ENCODE measurements at regions not wholly inside any gene's neighbourhood (a gene's known extent, or its start where the extent isn't known, plus 50 kb on each side); places are given as distances from the start of the nearest gene placed in this dataset.

GRCh38 chr13:63873936-63874335 is 2458.3 kb upstream of the PCDH20 start:
- TF ChIP-seq Cebpa-rat (IDR thresholded peaks at IDR 0.05), result no peak
- Histone ChIP-seq H3K27me3 (no peaks in the 10 kb centered on the region), H3K9ac (no peak overlapping the region), H3K9me3 (replicated peaks in 1 of 11) (no peaks in the 10 kb centered on the region), H3K36me3 (no peaks in the 10 kb centered on the region), H3K27ac (no peak overlapping the region), H3K4me1 (no peaks in the 10 kb centered on the region), H3K4me3 (no peak overlapping the region), H3K4me2 (no peak overlapping the region), H4K20me1 (no peaks in the 10 kb centered on the region)

DNA sequence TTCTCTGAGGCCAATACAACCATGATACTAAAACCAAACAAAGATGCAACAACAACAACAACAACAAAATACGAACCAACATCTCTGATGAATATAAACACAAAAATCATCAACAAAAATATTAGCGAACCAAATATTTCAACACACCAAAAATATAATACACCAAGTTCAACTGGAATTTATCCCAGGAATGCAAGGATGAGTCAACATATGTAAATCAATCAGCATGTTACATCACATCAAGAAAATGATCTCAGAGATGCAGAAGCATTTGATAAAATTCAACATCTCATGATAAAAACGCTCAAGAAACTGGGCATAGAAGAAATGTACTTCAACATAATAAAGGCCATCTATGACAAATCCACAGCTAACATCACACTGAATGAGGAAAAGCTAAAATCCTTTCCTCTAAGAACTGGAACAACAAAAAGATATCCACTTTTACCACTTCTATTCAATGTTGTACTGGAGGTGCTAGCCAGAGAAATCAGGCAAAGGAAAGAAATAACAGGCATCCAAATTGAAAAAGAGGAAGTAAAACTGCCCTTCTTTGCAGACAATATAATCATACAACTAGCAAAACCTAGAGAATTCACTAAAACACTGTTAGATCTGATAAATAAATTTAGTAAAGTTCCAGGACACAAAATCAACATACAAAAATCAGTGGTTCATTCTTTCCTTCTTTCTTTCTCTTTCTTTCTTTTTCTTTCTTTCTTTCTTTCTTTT is 2448.7 kb upstream of the PCDH20 start:
- H3K36me3 ChIP-seq, result no peaks in the 10 kb centered on the region
- H3K4me3 ChIP-seq, result no peak overlapping the region
- no peak overlapping the region for H3K4me2 ChIP-seq
- H3K27ac ChIP-seq, result no peak overlapping the region
- H4K20me1 ChIP-seq, result no peaks in the 10 kb centered on the region
- no peaks in the 10 kb centered on the region for H3K9me3 ChIP-seq (replicated peaks in 1 of 11)
- H3K9ac ChIP-seq, result no peak overlapping the region
- no peaks in the 10 kb centered on the region for H3K27me3 ChIP-seq
- TF ChIP-seq Cebpa-rat (IDR thresholded peaks at IDR 0.05), result no peak
- H3K4me1 ChIP-seq, result no peaks in the 10 kb centered on the region

DNA sequence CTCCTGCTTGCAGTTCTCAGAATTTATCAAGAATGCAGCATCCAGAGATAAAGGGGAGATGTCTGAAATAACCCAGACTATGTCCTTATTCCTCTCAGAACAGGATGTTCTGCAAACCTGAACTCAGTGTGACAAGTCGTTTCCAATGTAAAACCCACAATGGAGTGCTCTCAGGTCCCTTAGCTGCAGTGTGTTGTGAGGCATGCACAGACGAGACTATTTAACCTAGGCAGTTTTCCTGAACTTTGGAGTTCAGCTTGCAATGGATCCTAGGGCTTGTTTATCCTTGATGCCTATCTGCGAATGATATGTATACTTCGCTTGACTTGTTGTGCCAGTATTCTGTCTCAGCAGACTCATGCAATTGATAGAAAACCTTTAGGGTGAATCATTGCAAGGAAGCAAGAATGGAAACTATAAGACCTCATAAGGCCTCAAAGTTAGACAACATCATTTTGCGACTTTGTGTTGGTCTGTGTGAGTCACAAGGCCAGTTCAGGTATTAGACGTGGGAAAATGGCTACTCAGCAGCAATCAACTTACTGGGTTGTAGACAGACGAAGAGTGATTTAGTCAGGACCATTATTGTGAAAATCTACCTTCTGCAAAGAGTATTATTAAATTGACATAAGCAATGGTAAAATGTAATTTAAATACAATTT is 2439.9 kb upstream of the PCDH20 start:
- Histone ChIP-seq H3K9ac (no peak overlapping the region), H3K4me1 (no peaks in the 10 kb centered on the region), H3K36me3 (no peaks in the 10 kb centered on the region), H3K27me3 (no peaks in the 10 kb centered on the region), H3K9me3 (replicated peaks in 1 of 11) (no peaks in the 10 kb centered on the region), H3K4me3 (no peak overlapping the region), H3K27ac (no peak overlapping the region), H3K4me2 (no peak overlapping the region), H4K20me1 (no peaks in the 10 kb centered on the region)
- TF ChIP-seq Cebpa-rat (IDR thresholded peaks at IDR 0.05), result no peak

GRCh38 chr13:63853816-63854215 is 2438.2 kb upstream of the PCDH20 start:
- TF ChIP-seq Cebpa-rat (IDR thresholded peaks at IDR 0.05), result no peak
- H3K9ac ChIP-seq, result no peak overlapping the region
- H4K20me1 ChIP-seq, result no peaks in the 10 kb centered on the region
- H3K36me3 ChIP-seq, result no peaks in the 10 kb centered on the region
- H3K4me1 ChIP-seq, result no peaks in the 10 kb centered on the region
- no peaks in the 10 kb centered on the region for H3K27me3 ChIP-seq
- H3K4me2 ChIP-seq, result no peak overlapping the region
- H3K9me3 ChIP-seq (replicated peaks in 1 of 11), result no peaks in the 10 kb centered on the region
- H3K27ac ChIP-seq, result no peak overlapping the region
- no peak overlapping the region for H3K4me3 ChIP-seq

GRCh38 chr13:63851526-63851925 is 2435.9 kb upstream of the PCDH20 start:
- Histone ChIP-seq H3K9me3 (replicated peaks in 1 of 11) (no peaks in the 10 kb centered on the region), H4K20me1 (no peaks in the 10 kb centered on the region), H3K36me3 (no peaks in the 10 kb centered on the region)

GRCh38 chr13:63843766-63844699 is 2428.4 kb upstream of the PCDH20 start:
- H3K4me3 ChIP-seq, result no peak overlapping the region
- H3K36me3 ChIP-seq, result no peaks in the 10 kb centered on the region
- TF ChIP-seq Cebpa-rat (IDR thresholded peaks at IDR 0.05), result no peak
- H3K9ac ChIP-seq, result no peak overlapping the region
- no peak overlapping the region for H3K4me2 ChIP-seq
- H3K27me3 ChIP-seq, result no peaks in the 10 kb centered on the region
- H3K27ac ChIP-seq, result no peak overlapping the region
- H3K4me1 ChIP-seq, result no peaks in the 10 kb centered on the region
- peaks cover 50 to 60% (median 58%) of the 10 kb centered on the region in 11 experiments for H3K9me3 ChIP-seq (replicated peaks in 1 of 11)
- H4K20me1 ChIP-seq, result no peaks in the 10 kb centered on the region

More at GRCh38 chr13:63851526-63851925, 2435.9 kb upstream of the PCDH20 start:
- no peaks in the 10 kb centered on the region for H3K4me1 ChIP-seq
- H3K27ac ChIP-seq, result no peak overlapping the region
- H3K4me2 ChIP-seq, result no peak overlapping the region
- H3K4me3 ChIP-seq, result no peak overlapping the region
- no peak for TF ChIP-seq Cebpa-rat (IDR thresholded peaks at IDR 0.05)
- no peak overlapping the region for H3K9ac ChIP-seq
- H3K27me3 ChIP-seq, result no peaks in the 10 kb centered on the region

- H3K9me3 ChIP-seq (replicated peaks in 1 of 11), result peaks cover 67 to 77% (median 76%) of the 10 kb centered on the region in 11 experiments
- no peak overlapping the region for H3K9ac ChIP-seq
Observed at GRCh38 chr13:63842102-63842501, 2426.5 kb upstream of the PCDH20 start.

DNA sequence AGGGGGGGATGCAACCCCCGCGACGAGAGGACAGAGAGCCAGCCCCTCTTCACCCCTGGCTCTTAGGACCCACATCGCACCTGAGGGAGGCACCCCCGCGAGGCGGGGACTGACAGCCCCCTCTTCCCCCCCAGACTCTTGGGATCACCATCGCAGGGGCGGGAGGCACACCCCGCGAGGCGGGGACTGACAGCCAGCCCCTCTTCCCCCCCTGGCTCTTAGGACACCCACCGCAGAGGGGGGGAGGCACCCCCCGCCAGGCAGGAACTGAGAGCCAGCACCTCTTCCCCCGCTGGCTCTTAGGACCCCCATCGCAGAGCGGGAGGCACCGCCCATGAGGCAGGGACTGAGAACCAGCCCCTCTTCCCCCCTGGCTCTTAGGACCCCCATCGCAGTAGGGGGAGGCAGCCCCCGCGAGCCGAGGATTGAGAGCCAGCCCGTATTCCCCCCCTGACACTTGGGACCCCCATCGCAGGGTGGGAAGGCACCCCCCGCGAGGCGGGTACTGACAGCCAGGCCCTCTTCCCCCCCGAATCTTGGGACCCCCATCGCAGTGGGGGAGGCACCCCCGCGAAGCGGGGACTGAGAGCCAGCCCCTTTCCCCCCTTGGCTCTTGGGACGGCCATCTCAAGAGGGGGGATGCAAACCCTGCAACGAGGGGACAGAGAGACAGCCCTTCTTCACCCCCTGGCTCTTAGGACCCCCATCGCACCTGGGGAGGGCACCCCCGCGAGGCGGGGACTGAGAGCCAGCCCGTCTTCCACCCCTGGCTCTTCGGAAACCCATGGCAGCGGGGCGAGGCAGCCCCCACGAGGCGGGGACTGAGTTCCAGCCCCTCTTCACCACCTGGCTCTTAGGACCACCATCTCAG is 2425.1 kb upstream of the PCDH20 start:
- no peak for TF ChIP-seq Cebpa-rat (IDR thresholded peaks at IDR 0.05)
- Histone ChIP-seq H3K27me3 (no peaks in the 10 kb centered on the region), H3K9me3 (replicated peaks in 1 of 11) (peaks cover 67 to 77% (median 76%) of the 10 kb centered on the region in 11 experiments), H3K27ac (no peak overlapping the region), H3K4me2 (no peak overlapping the region), H4K20me1 (no peaks in the 10 kb centered on the region), H3K9ac (no peak overlapping the region), H3K4me1 (no peaks in the 10 kb centered on the region), H3K36me3 (no peaks in the 10 kb centered on the region), H3K4me3 (peak overlapping the region in 1 of 10 experiments; percentile 7; a peak in 3 of 20 replicates)

More at GRCh38 chr13:63842102-63842501, 2426.5 kb upstream of the PCDH20 start:
- H3K27ac ChIP-seq, result no peak overlapping the region
- H3K36me3 ChIP-seq, result no peaks in the 10 kb centered on the region
- H3K4me2 ChIP-seq, result no peak overlapping the region
- H3K4me1 ChIP-seq, result no peaks in the 10 kb centered on the region
- no peaks in the 10 kb centered on the region for H4K20me1 ChIP-seq
- H3K4me3 ChIP-seq, result no peak overlapping the region
- no peak for TF ChIP-seq Cebpa-rat (IDR thresholded peaks at IDR 0.05)
- H3K27me3 ChIP-seq, result no peaks in the 10 kb centered on the region
